ENCODE measurements at regions not wholly inside any gene's neighbourhood (a gene's known extent, or its start where the extent isn't known, plus 50 kb on each side); places are given as distances from the start of the nearest gene placed in this dataset.
"Not testable (repeated sequence)": the region's sequence is repeated elsewhere in the genome, so short reads cannot be mapped to it uniquely, and the experiment has no call there.

GRCh38 chr12:46661110-46661845, 164.5 kb downstream of the SLC38A4 start:
- peak; percentile 72 for TF ChIP-seq CTCF (IDR thresholded peaks at IDR 0.05; ENCODE audit: low read depth, low read length, missing control alignments)
- DNase-seq (ENCODE audit: extremely low read depth, low read depth), result peak; percentile 73
- no peak overlapping the region for H3K4me3 ChIP-seq (replicated peaks; ENCODE audit: low read depth, low read length)

- no peak for TF ChIP-seq CTCF (IDR thresholded peaks at IDR 0.05; ENCODE audit: low read depth, low read length, missing control alignments)
- H3K4me3 ChIP-seq (replicated peaks; ENCODE audit: low read depth, low read length), result no peak overlapping the region
- DNase-seq (ENCODE audit: extremely low read depth, low read depth), result no peak
These were observed 165.1 kb downstream of the SLC38A4 start for GRCh38 chr12:46660719-46661109.

- no peak for TF ChIP-seq CTCF (IDR thresholded peaks at IDR 0.05; ENCODE audit: low read depth, low read length, missing control alignments)
- DNase-seq (ENCODE audit: extremely low read depth, low read depth), result no peak
- H3K4me3 ChIP-seq (replicated peaks; ENCODE audit: low read depth, low read length), result no peak overlapping the region
These were observed 165.5 kb downstream of the SLC38A4 start for GRCh38 chr12:46660276-46660675.

GRCh38 chr12:46659824-46660223, 166.0 kb downstream of the SLC38A4 start:
- no peak for TF ChIP-seq CTCF (IDR thresholded peaks at IDR 0.05; ENCODE audit: low read depth, low read length, missing control alignments)
- H3K4me3 ChIP-seq (replicated peaks; ENCODE audit: low read depth, low read length), result no peak overlapping the region
- no peak for DNase-seq (ENCODE audit: extremely low read depth, low read depth)

GRCh38 chr12:46659032-46659650, 166.7 kb downstream of the SLC38A4 start:
- TF ChIP-seq CTCF (IDR thresholded peaks at IDR 0.05; ENCODE audit: low read depth, low read length, missing control alignments), result no peak
- no peak overlapping the region for H3K4me3 ChIP-seq (replicated peaks; ENCODE audit: low read depth, low read length)
- DNase-seq (ENCODE audit: extremely low read depth, low read depth), result no peak

- no peak for DNase-seq (ENCODE audit: extremely low read depth, low read depth)
- no peak for TF ChIP-seq CTCF (IDR thresholded peaks at IDR 0.05; ENCODE audit: low read depth, low read length, missing control alignments)
- H3K4me3 ChIP-seq (replicated peaks; ENCODE audit: low read depth, low read length), result no peak overlapping the region
These were observed 168.1 kb downstream of the SLC38A4 start for GRCh38 chr12:46657453-46658411.

GRCh38 chr12:46655984-46656383, 169.8 kb downstream of the SLC38A4 start:
- DNase-seq (ENCODE audit: extremely low read depth, low read depth); H3K4me3 ChIP-seq (replicated peaks; ENCODE audit: low read depth, low read length): not testable (repeated sequence)

All from HFF-Myc (cell line).